Keratinocyte (primary cell): ENCODE measurements at regions not wholly inside any gene's neighbourhood (a gene's known extent, or its start where the extent isn't known, plus 50 kb on each side); places are given as distances from the start of the nearest gene placed in this dataset.

Source experiments
- DNase-seq: peaks from one replicate; pipeline ENCODE4 v3.0.0-alpha.2; 2011; ENCODE audit warnings: low read depth, missing footprints, low spot score
- FAIRE-seq: peaks from 2 replicates; lab custom pipeline; 2011; peaks lifted over from hg19 to GRCh38; lab: Jason Lieb, UNC
- H2AFZ ChIP-seq: 2 replicates; pipeline ENCODE4 v1.6.0; 2012; ENCODE audit warnings: low read length, control low read depth, inconsistent platforms; ENCODE audit not compliant: control insufficient read depth
- H3K27ac ChIP-seq: 2 replicates; pipeline ENCODE4 v1.5.1; 2011; ENCODE audit warnings: low read length; ENCODE audit not compliant: control insufficient read depth, insufficient read depth
- H3K27me3 ChIP-seq: 3 replicates; pipeline ENCODE4 v1.6.0; 2011; ENCODE audit warnings: low read length; ENCODE audit not compliant: control insufficient read depth, insufficient read depth; ENCODE audit errors: extremely low read depth
- H3K36me3 ChIP-seq, 2 experiments: 2 replicates in 1 of 2; 3 replicates in 1 of 2; pipeline ENCODE4 v1.5.1; 2011; ENCODE audit warnings: low read length in 2 of 2, mild to moderate bottlenecking in 1 of 2; ENCODE audit not compliant: control insufficient read depth in 2 of 2, insufficient read depth in 2 of 2; ENCODE audit errors: extremely low read depth in 1 of 2
- H3K4me1 ChIP-seq: 3 replicates; pipeline ENCODE4 v1.5.1; 2011; ENCODE audit warnings: low read length; ENCODE audit not compliant: control insufficient read depth, insufficient read depth; ENCODE audit errors: extremely low read depth
- H3K4me2 ChIP-seq: 3 replicates; pipeline ENCODE4 v1.6.0; 2011; ENCODE audit warnings: low read depth, low read length; ENCODE audit not compliant: control insufficient read depth, insufficient read depth; ENCODE audit errors: extremely low read depth
- H3K4me3 ChIP-seq, 3 experiments: fragments of 200-600 bp in 1 of 3; sonication (generic) in 1 of 3; 2 replicates in 2 of 3; 3 replicates in 1 of 3; pipeline ENCODE4 v1.5.1; 2011 to 2016; ENCODE audit warnings: low read length in 3 of 3, mild to moderate bottlenecking in 3 of 3, control low read depth in 2 of 3, inconsistent platforms in 1 of 3, low read depth in 1 of 3, mixed read lengths in 1 of 3, mixed run types in 1 of 3, moderate library complexity in 1 of 3; ENCODE audit not compliant: control insufficient read depth in 2 of 3, insufficient read depth in 2 of 3; ENCODE audit errors: extremely low read depth in 1 of 3
- H3K79me2 ChIP-seq: 2 replicates; pipeline ENCODE4 v1.6.0; 2012; ENCODE audit warnings: low read length; ENCODE audit not compliant: control insufficient read depth, insufficient read depth
- H3K9ac ChIP-seq: 3 replicates; pipeline ENCODE4 v1.6.0; 2011; ENCODE audit warnings: low read length; ENCODE audit not compliant: control insufficient read depth, insufficient read depth; ENCODE audit errors: extremely low read depth
- H3K9me1 ChIP-seq: 3 replicates; pipeline ENCODE4 v1.6.0; 2011; ENCODE audit warnings: low read length; ENCODE audit not compliant: control insufficient read depth, insufficient read depth; ENCODE audit errors: extremely low read depth
- H3K9me3 ChIP-seq: 2 replicates; pipeline ENCODE4 v1.5.1; 2012; ENCODE audit warnings: low read depth, low read length; ENCODE audit not compliant: control insufficient read depth
- H4K20me1 ChIP-seq: 3 replicates; pipeline ENCODE4 v1.6.0; 2011; ENCODE audit warnings: low read length; ENCODE audit not compliant: control insufficient read depth, insufficient read depth; ENCODE audit errors: extremely low read depth
- EZH2 ChIP-seq: IDR thresholded peaks from one replicate; pipeline ENCODE4 v1.6.1; 2012; ENCODE audit warnings: inconsistent platforms, mild to moderate bottlenecking, low read length, moderate library complexity
- dilution Hi-C: fragments of 300-500 bp; cut with MboI; formaldehyde crosslinking; loops from one replicate; pipeline ENCODE4 v1.7.0; 2020; ENCODE audit warnings: low sequenced_read_pairs; ENCODE audit not compliant: extremely low pct_ligation_motif_present
- TF ChIP-seq, protein P1 (sequence below), 3 experiments: IDR thresholded peaks in 1 of 3; conservative IDR thresholded peaks in 1 of 3; optimal IDR thresholded peaks in 1 of 3; 2 replicates in 2 of 3; 3 replicates in 1 of 3; pipeline versions ENCODE3 to v1.5.1; 2011; ENCODE audit warnings: low read length in 3 of 3, mild to moderate bottlenecking in 3 of 3, moderate library complexity in 2 of 3, control low read depth in 1 of 3, inconsistent platforms in 1 of 3; ENCODE audit not compliant: insufficient read depth in 2 of 3; ENCODE audit errors: extremely low read depth in 1 of 3

GRCh38 chr2:157174321-157174720, 83.2 kb upstream of the GALNT5 start:
- Histone ChIP-seq H3K9me3 (no peaks in the 10 kb centered on the region), H3K27me3 (no peaks in the 10 kb centered on the region), H3K4me3 (no peak overlapping the region), H3K79me2 (no peaks in the 10 kb centered on the region), H3K36me3 (no peaks in the 10 kb centered on the region), H3K27ac (no peak overlapping the region), H3K4me1 (peaks cover 12% of the 10 kb centered on the region), H3K9ac (no peak overlapping the region), H3K9me1 (no peaks in the 10 kb centered on the region), H4K20me1 (no peaks in the 10 kb centered on the region), H3K4me2 (no peak overlapping the region), H2AFZ (peak overlapping the region; percentile 57)
- no peak for FAIRE-seq
- no peak for DNase-seq
- TF ChIP-seq, protein P1, sequence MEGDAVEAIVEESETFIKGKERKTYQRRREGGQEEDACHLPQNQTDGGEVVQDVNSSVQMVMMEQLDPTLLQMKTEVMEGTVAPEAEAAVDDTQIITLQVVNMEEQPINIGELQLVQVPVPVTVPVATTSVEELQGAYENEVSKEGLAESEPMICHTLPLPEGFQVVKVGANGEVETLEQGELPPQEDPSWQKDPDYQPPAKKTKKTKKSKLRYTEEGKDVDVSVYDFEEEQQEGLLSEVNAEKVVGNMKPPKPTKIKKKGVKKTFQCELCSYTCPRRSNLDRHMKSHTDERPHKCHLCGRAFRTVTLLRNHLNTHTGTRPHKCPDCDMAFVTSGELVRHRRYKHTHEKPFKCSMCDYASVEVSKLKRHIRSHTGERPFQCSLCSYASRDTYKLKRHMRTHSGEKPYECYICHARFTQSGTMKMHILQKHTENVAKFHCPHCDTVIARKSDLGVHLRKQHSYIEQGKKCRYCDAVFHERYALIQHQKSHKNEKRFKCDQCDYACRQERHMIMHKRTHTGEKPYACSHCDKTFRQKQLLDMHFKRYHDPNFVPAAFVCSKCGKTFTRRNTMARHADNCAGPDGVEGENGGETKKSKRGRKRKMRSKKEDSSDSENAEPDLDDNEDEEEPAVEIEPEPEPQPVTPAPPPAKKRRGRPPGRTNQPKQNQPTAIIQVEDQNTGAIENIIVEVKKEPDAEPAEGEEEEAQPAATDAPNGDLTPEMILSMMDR (optimal IDR thresholded peaks at IDR 0.05 in 1 of 3, IDR thresholded peaks at IDR 0.05 in 1 of 3, conservative IDR thresholded peaks at IDR 0.05 in 1 of 3; ENCODE audit: extremely low read depth in 1 of 3, insufficient read depth in 2 of 3, low read length in 3 of 3): no peak
- TF ChIP-seq EZH2: no peak
- dilution Hi-C loops: no loop called here

DNA sequence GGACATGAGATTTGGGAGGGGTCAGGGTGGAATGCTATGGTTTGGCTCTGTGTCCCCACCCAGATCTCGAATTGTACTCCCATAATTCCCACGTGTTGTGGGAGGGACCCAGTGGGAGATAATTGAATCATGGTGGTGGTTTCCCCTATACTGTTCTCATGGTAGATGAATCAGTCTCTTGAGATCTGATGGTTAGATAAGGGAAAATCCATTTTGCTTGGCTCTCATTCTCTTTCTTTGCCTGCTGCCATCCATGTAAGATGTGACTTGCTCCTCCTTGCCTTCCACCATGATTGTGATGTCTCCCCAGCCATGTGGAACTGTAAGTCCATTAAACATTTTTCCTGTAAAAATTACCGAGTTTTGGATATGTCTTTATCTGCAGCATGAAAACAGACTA, 80.9 kb upstream of the GALNT5 start:
- DNase-seq (no peak), FAIRE-seq (no peak)
- no peaks in the 10 kb centered on the region for H3K36me3 ChIP-seq
- H3K9me3 ChIP-seq: no peaks in the 10 kb centered on the region
- no peaks in the 10 kb centered on the region for H4K20me1 ChIP-seq
- no peaks in the 10 kb centered on the region for H3K27me3 ChIP-seq
- peaks cover 12% of the 10 kb centered on the region for H3K4me1 ChIP-seq
- H3K27ac ChIP-seq: no peak overlapping the region
- no peak overlapping the region for H3K9ac ChIP-seq
- no peak overlapping the region for H3K4me3 ChIP-seq
- no peak overlapping the region for H3K4me2 ChIP-seq
- no peak overlapping the region for H2AFZ ChIP-seq
- TF ChIP-seq, protein P1 (optimal IDR thresholded peaks at IDR 0.05 in 1 of 3, IDR thresholded peaks at IDR 0.05 in 1 of 3, conservative IDR thresholded peaks at IDR 0.05 in 1 of 3; ENCODE audit: extremely low read depth in 1 of 3, insufficient read depth in 2 of 3, low read length in 3 of 3): no peak
- no peak for TF ChIP-seq EZH2
- no peaks in the 10 kb centered on the region for H3K79me2 ChIP-seq
- dilution Hi-C loops: no loop called here
- no peaks in the 10 kb centered on the region for H3K9me1 ChIP-seq
